ENCODE measurements at regions not wholly inside any gene's neighbourhood (a gene's known extent, or its start where the extent isn't known, plus 50 kb on each side); places are given as distances from the start of the nearest gene placed in this dataset.
"Not testable (repeated sequence)": the region's sequence is repeated elsewhere in the genome, so short reads cannot be mapped to it uniquely, and the experiment has no call there.

- TF ChIP-seq POLR2A (IDR thresholded peaks at IDR 0.05); CTCF (IDR thresholded peaks at IDR 0.05 in 4 of 5, conservative IDR thresholded peaks at IDR 0.05 in 1 of 5): not testable (repeated sequence)
These were observed 160.4 kb upstream of the ZNF92 start for GRCh38 chr7:65213260-65213659.

All from gastrocnemius medialis (tissue), 4 donors.